ENCODE measurements at regions not wholly inside any gene's neighbourhood (a gene's known extent, or its start where the extent isn't known, plus 50 kb on each side); places are given as distances from the start of the nearest gene placed in this dataset.

DNA sequence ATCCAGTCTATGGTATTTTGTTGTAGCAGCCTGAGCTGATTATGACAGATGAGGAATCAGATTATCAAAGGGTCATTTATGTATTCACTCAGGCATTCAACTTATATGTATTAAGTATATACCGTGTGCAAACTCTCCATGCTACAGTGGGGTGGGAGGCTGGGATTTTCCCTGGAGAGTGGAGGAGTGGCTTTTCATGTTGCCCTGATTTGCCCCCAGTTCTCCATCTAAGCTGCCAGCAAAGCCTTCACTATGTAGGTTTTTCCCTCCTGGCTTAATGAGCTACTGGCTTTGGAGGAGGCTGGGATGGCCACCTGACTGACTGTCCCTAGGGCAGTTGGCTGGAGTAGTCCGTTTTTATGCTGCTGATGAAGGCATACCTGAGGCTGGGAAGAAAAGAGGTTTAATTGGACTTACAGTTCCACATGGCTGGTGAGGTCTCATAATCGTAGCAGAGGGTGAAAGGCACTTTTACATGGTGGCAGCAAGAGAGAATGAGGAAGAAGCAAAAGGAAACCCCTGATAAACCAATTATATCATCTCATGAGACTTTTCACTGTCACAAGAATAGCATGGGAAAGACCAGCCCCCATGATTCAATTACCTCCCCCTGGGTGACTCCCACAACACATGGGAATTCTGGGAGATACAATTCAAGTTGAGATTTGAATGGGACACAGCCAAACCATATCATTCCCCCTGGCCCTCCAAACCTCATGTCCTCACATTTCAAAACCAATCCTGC, 253.9 kb downstream of the RPLP1 start:
- TF ChIP-seq, protein P1, sequence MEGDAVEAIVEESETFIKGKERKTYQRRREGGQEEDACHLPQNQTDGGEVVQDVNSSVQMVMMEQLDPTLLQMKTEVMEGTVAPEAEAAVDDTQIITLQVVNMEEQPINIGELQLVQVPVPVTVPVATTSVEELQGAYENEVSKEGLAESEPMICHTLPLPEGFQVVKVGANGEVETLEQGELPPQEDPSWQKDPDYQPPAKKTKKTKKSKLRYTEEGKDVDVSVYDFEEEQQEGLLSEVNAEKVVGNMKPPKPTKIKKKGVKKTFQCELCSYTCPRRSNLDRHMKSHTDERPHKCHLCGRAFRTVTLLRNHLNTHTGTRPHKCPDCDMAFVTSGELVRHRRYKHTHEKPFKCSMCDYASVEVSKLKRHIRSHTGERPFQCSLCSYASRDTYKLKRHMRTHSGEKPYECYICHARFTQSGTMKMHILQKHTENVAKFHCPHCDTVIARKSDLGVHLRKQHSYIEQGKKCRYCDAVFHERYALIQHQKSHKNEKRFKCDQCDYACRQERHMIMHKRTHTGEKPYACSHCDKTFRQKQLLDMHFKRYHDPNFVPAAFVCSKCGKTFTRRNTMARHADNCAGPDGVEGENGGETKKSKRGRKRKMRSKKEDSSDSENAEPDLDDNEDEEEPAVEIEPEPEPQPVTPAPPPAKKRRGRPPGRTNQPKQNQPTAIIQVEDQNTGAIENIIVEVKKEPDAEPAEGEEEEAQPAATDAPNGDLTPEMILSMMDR (conservative IDR thresholded peaks at IDR 0.05 in 1 of 2, IDR thresholded peaks at IDR 0.05 in 1 of 2; ENCODE audit: low read depth in 1 of 2, low read length in 2 of 2), result no peak
- no peak for TF ChIP-seq EZH2 (IDR thresholded peaks at IDR 0.05; ENCODE audit: low read length, missing control alignments)
